GM12878 (cell line): ENCODE measurements at regions not wholly inside any gene's neighbourhood (a gene's known extent, or its start where the extent isn't known, plus 50 kb on each side); places are given as distances from the start of the nearest gene placed in this dataset.

Source experiments
- KAT2A ChIP-seq: conservative IDR thresholded peaks from 2 replicates; pipeline ENCODE4 v1.6.1; 2011; ENCODE audit warnings: low read depth, low read length; ENCODE audit not compliant: control insufficient read depth
- NR2F1 ChIP-seq: fragments of 450-650 bp; conservative IDR thresholded peaks from 2 replicates; pipeline ENCODE4 v1.6.1; 2017; ENCODE audit warnings: mild to moderate bottlenecking
- POLR2A ChIP-seq: IDR thresholded peaks from 2 replicates; pipeline ENCODE4 v1.6.1; 2011; ENCODE audit warnings: low read depth, mild to moderate bottlenecking, low read length
- POLR2AphosphoS2 ChIP-seq: IDR thresholded peaks from 2 replicates; pipeline ENCODE4 v1.6.1; 2011; ENCODE audit warnings: low read depth, mild to moderate bottlenecking, low read length, improper control_type of control experiment, moderate library complexity
- RELA ChIP-seq: fragments of 450-650 bp; IDR thresholded peaks from 2 replicates; pipeline ENCODE4 v1.8.0; 2014; ENCODE audit warnings: borderline replicate concordance; ENCODE audit not compliant: partially characterized antibody
- STAT3 ChIP-seq: IDR thresholded peaks from 2 replicates; pipeline ENCODE4 v1.6.1; 2011; ENCODE audit warnings: low read depth, low read length, improper control_type of control experiment
- TF ChIP-seq, protein P1 (sequence below): IDR thresholded peaks from 2 replicates; pipeline ENCODE4 v1.6.1; 2011; ENCODE audit warnings: borderline replicate concordance, low read depth, mild to moderate bottlenecking, moderate library complexity, low read length; ENCODE audit not compliant: insufficient read depth, poor library complexity, severe bottlenecking
- TF ChIP-seq, protein P2 (sequence below), 3 experiments: IDR thresholded peaks in 2 of 3; conservative IDR thresholded peaks in 1 of 3; 2 replicates each; pipeline ENCODE4 v1.5.1; 2011; ENCODE audit warnings: low read depth in 3 of 3, low read length in 3 of 3, mild to moderate bottlenecking in 3 of 3, control low read depth in 2 of 3, moderate library complexity in 2 of 3, inconsistent platforms in 1 of 3, mixed read lengths in 1 of 3; ENCODE audit not compliant: control insufficient read depth in 2 of 3, insufficient read depth in 1 of 3; ENCODE audit errors: extremely low read depth in 1 of 3
- TF ChIP-seq, protein P3 (sequence below): IDR thresholded peaks from 2 replicates; pipeline ENCODE4 v1.6.1; 2012; ENCODE audit warnings: low read depth, low read length, improper control_type of control experiment

DNA sequence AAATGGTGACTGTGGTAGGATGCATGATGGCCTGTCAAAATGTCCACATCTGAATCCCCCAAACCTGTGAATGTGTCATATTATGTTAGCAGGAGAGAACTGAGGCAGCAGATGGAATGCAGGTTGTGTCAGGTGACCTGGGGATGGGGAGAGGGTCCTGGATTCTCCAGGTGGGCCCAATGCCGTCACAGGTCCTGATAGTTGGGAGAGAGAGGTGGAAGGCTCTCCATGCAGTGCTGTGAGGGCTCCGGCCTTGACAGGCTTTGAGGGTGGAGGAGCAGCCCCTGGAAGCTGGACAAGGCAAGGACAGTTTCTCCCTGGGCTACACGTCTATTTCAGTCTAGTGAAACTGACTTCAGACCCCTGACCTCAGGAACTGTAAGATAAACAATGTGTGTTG lies 330.9 kb upstream of the ZNF32 start:
- TF ChIP-seq POLR2AphosphoS2 (no peak), RELA (no peak), KAT2A (no peak), STAT3 (no peak), NR2F1 (no peak), POLR2A (no peak)
- TF ChIP-seq, protein P1, sequence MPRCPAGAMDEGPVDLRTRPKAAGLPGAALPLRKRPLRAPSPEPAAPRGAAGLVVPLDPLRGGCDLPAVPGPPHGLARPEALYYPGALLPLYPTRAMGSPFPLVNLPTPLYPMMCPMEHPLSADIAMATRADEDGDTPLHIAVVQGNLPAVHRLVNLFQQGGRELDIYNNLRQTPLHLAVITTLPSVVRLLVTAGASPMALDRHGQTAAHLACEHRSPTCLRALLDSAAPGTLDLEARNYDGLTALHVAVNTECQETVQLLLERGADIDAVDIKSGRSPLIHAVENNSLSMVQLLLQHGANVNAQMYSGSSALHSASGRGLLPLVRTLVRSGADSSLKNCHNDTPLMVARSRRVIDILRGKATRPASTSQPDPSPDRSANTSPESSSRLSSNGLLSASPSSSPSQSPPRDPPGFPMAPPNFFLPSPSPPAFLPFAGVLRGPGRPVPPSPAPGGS = no peak
- TF ChIP-seq, protein P2, sequence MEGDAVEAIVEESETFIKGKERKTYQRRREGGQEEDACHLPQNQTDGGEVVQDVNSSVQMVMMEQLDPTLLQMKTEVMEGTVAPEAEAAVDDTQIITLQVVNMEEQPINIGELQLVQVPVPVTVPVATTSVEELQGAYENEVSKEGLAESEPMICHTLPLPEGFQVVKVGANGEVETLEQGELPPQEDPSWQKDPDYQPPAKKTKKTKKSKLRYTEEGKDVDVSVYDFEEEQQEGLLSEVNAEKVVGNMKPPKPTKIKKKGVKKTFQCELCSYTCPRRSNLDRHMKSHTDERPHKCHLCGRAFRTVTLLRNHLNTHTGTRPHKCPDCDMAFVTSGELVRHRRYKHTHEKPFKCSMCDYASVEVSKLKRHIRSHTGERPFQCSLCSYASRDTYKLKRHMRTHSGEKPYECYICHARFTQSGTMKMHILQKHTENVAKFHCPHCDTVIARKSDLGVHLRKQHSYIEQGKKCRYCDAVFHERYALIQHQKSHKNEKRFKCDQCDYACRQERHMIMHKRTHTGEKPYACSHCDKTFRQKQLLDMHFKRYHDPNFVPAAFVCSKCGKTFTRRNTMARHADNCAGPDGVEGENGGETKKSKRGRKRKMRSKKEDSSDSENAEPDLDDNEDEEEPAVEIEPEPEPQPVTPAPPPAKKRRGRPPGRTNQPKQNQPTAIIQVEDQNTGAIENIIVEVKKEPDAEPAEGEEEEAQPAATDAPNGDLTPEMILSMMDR (IDR thresholded peaks at IDR 0.05 in 2 of 3, conservative IDR thresholded peaks at IDR 0.05 in 1 of 3; ENCODE audit: control insufficient read depth in 2 of 3, extremely low read depth in 1 of 3, insufficient read depth in 1 of 3, low read depth in 3 of 3, low read length in 3 of 3) = no peak
- TF ChIP-seq, protein P3, sequence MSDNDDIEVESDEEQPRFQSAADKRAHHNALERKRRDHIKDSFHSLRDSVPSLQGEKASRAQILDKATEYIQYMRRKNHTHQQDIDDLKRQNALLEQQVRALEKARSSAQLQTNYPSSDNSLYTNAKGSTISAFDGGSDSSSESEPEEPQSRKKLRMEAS = no peak
